ENCODE measurements at regions not wholly inside any gene's neighbourhood (a gene's known extent, or its start where the extent isn't known, plus 50 kb on each side); places are given as distances from the start of the nearest gene placed in this dataset.

DNA sequence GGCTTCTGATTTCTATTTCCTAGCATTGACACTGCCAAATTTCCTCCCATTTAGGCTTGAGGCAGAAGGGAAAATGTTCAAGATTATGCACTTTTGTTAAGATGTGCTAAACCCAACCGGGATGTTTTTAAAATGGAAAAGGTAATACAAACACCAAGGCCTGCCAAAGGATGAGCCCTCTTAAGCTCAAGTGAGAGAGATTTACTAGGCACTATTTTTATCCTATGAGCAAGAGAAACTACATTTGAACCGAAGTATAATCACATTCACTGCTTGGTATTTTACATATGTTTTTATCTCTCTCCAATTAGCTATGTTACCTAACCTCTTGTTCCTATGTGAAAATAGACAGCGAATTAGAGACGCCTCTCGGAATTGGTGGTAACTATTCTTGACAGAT is 295.8 kb downstream of the GABRB3 start:
- DNase-seq (ENCODE audit: low spot score) (no peak), FAIRE-seq (no peak)

- DNase-seq (ENCODE audit: low spot score): no peak
- no peak for FAIRE-seq
These were observed 297.3 kb downstream of the GABRB3 start for GRCh38 chr15:26475554-26475953.

- FAIRE-seq (no peak), DNase-seq (ENCODE audit: low spot score) (no peak)
These were observed 300.2 kb downstream of the GABRB3 start for GRCh38 chr15:26472661-26473060.

- FAIRE-seq (no peak), DNase-seq (ENCODE audit: low spot score) (no peak)
These were observed 310.8 kb downstream of the GABRB3 start for GRCh38 chr15:26461847-26462608.

- no peak for DNase-seq (ENCODE audit: low spot score)
- no peak for FAIRE-seq
These were observed 312.7 kb downstream of the GABRB3 start for GRCh38 chr15:26460165-26460564.

DNA sequence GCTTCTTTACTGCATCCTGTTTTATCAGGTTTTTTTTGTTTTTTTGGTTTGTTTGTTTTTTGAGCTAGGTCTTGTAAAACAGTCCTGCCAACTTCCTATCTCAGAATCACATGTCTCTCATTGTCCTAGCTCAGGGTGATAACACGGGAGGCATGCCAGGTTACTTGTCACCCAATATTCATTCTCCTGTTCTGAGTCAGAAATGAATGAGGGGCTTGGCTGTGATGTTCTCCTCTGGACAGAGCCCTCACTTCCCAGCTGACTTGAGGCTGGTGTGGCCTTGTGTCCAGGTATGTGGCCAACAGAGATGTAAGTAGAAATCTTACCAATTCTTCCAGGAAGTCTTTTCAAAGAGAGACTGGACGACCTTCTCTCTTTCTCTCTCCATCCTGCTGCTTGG is 317.0 kb downstream of the GABRB3 start:
- FAIRE-seq: no peak
- DNase-seq (ENCODE audit: low spot score): no peak

DNA sequence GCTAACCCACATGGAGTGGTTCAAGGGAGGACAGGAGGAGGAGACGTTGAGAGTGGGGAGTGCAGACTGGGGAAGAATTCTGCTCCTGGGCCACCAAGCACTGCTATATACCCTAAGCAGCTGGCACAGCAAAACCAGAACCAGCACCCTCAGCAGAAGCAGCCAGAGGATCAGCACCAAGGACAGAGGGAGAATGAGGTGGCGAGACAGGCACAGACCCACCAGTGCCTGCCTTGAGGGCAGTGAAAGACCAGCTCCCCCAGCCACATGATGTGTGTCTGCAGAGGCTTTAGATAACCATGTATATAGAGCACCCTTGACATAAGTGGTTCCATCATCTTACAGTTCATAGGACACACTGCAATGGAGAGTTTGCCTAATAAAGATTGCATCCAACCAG is 319.0 kb downstream of the GABRB3 start:
- DNase-seq (ENCODE audit: low spot score): peak; percentile 46

GRCh38 chr15:26451995-26452394 is 320.9 kb downstream of the GABRB3 start:
- DNase-seq (ENCODE audit: low spot score) (no peak), FAIRE-seq (no peak)

More for the DNA sequence above, 319.0 kb downstream of the GABRB3 start:
- FAIRE-seq: no peak

GRCh38 chr15:26449291-26449690 is 323.6 kb downstream of the GABRB3 start:
- no peak for FAIRE-seq
- DNase-seq (ENCODE audit: low spot score): peak; percentile 82

DNA sequence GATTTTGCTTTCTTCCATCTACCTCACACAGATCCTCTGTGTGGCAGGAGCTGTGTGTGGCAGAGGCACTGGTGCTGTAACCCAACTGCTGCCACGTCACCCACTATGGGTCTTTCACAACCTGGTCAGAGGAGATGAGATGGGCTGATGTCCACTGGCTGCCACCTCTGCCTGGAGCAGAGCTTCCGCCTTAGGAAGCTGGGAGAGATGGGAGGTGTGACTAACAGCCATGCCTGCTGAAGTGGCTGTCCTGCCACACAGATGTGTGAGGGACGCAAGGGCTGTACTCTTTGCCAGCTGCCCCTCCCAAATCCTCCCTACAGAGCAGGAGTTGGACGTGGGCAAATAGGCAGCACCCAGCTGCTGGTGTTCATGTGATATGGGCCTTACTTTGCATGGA is 329.5 kb downstream of the GABRB3 start:
- no peak for DNase-seq (ENCODE audit: low spot score)
- no peak for FAIRE-seq

GRCh38 chr15:26442680-26443079 is 330.2 kb downstream of the GABRB3 start:
- DNase-seq (ENCODE audit: low spot score): no peak
- FAIRE-seq: no peak

DNA sequence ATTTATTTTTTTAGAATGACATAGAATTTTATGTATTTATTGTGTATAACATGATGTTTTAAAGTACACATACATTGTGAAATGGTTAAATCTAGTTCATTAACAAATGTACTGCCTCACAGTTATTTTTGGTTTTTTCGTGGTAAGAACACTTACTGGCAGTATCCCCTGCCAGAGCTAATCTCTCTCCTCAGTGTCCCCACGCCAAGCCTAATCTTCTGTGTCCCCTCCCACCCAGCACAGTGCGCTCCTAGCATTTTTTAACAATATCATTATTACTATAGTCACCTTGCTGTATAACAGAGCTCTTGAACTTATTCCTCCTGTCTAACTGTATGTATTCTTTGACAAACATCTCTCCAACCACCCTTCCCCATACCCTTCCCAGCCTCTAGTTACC is 333.2 kb downstream of the GABRB3 start:
- FAIRE-seq: no peak

DNA sequence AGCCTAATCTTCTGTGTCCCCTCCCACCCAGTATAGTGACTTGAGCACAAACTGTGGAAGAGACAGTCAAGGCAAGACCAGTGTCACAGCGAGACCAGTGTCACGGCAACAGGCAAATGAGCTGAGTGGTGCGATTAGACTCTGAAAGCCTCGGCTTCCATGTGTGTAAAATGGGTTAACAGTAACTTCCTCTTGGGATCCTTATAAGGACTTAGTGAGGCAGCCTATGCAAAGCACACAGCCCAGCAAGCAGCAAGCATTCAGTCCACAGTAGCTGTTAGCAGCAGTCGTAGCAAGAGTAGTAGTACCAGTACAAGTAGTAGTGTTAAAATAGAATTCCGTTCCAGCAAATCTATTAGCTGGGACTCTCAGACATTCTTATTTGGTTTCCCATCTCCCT is 334.1 kb downstream of the GABRB3 start:
- no peak for FAIRE-seq
- DNase-seq (ENCODE audit: low spot score): no peak

More for the DNA sequence above, 333.2 kb downstream of the GABRB3 start:
- no peak for DNase-seq (ENCODE audit: low spot score)

- FAIRE-seq (no peak), DNase-seq (ENCODE audit: low spot score) (no peak)
These were observed 334.6 kb downstream of the GABRB3 start for GRCh38 chr15:26438316-26438715.

- FAIRE-seq: no peak
- no peak for DNase-seq (ENCODE audit: low spot score)
These were observed 339.0 kb downstream of the GABRB3 start for GRCh38 chr15:26433818-26434217.

GRCh38 chr15:26433060-26433459 is 339.8 kb downstream of the GABRB3 start:
- FAIRE-seq: no peak
- DNase-seq (ENCODE audit: low spot score): no peak

GRCh38 chr15:26421065-26421464 is 351.8 kb downstream of the GABRB3 start:
- FAIRE-seq: no peak
- DNase-seq (ENCODE audit: low spot score): no peak

- DNase-seq (ENCODE audit: low spot score) (no peak), FAIRE-seq (no peak)
These were observed 377.2 kb downstream of the GABRB3 start for GRCh38 chr15:26395624-26396023.

DNA sequence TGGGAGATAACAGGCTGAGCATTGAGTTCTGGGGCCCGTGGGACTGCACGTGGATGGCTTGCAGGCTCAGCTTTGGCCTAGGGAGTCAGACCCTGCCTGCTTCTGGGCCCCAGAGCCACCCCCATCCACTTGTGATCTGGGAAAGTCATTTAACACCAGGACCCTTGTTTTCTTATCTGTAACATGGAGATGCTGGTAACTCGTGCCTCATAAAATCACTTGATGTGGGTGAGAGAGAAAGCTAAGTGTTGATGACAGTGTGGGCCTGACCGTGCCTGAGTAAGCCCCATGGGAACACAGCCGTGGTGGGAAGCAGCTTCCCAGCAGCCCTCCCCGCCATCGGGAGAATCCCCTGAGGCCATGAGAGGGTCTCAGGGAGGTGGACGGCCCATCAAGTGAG is 378.1 kb downstream of the GABRB3 start:
- DNase-seq (ENCODE audit: low spot score): no peak
- FAIRE-seq: no peak

- peak; percentile 42 for FAIRE-seq
- DNase-seq (ENCODE audit: low spot score): no peak
These were observed 379.9 kb downstream of the GABRB3 start for GRCh38 chr15:26392956-26393355.

DNA sequence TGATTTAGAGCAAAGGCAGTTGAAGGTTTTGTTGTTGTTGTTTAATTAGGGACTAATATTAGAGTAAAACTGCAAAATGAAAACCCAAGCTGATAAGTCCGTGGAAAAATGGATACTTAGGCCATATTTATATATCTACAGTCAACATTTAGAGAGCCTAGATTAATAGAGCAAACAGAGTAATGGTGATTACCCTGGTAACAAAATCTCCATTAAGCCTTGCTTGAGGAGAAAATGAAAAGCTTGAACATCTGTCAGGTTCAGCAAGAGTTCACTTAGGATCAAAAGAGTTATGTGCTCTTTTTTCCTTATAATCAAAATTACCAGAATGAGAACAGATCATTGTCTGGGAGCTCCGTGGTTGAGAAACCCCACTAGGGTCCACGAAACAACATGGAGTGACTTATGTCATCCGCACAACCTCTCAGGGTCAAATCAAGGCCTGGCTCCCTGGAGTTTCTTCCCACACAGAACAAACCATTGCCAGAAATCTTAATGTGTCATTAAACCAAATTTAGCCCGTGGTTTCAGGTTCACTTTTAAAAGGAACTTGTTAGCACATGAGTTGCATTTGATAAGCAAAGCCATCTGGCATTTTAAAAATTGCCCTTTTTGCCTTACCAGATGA is 381.2 kb downstream of the GABRB3 start:
- DNase-seq (ENCODE audit: low spot score) (no peak), FAIRE-seq (no peak)

DNA sequence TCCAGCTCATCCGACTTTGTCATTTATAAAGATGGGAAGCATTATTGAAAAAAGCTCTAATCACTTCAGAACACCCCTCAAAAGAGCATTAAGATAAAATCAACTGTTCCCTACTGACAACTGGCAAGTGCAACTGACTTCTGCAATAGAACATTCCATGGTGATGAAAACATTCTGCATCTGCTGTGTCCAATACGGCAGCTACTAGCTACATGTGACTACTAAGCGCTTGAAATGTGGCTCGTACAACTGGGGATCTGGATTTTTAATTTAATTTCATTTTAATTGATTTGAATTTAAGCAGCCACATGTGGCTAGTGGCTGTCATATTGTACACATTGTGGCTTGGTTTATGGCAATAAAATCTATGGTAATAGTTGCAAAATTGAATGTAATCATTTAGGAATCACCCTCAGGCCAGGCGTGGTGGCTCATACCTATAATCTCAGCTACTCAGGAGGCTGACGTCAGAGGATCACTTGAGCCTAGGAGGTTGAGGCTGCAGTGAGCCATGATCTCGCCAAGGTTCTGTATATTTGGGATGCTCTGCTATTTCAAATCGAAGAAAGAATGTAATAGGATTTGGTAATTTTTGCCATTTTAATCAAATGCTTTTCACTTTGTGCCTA is 390.3 kb downstream of the GABRB3 start:
- FAIRE-seq (no peak), DNase-seq (ENCODE audit: low spot score) (no peak)

GRCh38 chr15:26378304-26378703 is 394.6 kb downstream of the GABRB3 start:
- FAIRE-seq: no peak

More at GRCh38 chr15:26378304-26378703, 394.6 kb downstream of the GABRB3 start:
- DNase-seq (ENCODE audit: low spot score): no peak

Measured in urothelium cell line (cell line).